Neural cell (in vitro differentiated cells): ENCODE measurements at regions not wholly inside any gene's neighbourhood (a gene's known extent, or its start where the extent isn't known, plus 50 kb on each side); places are given as distances from the start of the nearest gene placed in this dataset.

Source experiments
- H2AFZ ChIP-seq: fragments of 200-600, 300-800 bp; sonication (generic), shearing (Covaris generic); 2 replicates; pipeline ENCODE4 v1.6.0; 2014; ENCODE audit warnings: low read depth, mild to moderate bottlenecking, antibody characterized with exemption, low read length, moderate library complexity
- H3F3A ChIP-seq: fragments of 200-600 bp; shearing (Covaris generic); 2 replicates; pipeline ENCODE4 v1.6.1; 2016; ENCODE audit warnings: mild to moderate bottlenecking, moderate library complexity, mixed read lengths, antibody characterized with exemption, low read length; ENCODE audit not compliant: insufficient read depth, poor library complexity, severe bottlenecking
- H3K27ac ChIP-seq: fragments of 200-600, 300-800 bp; sonication (generic), shearing (Covaris generic); 2 replicates; pipeline ENCODE4 v1.5.1; 2014; ENCODE audit warnings: mild to moderate bottlenecking, low read length, moderate library complexity
- H3K27me3 ChIP-seq: fragments of 300-800, 200-600 bp; sonication (generic), shearing (Covaris generic); 2 replicates; pipeline ENCODE4 v1.6.0; 2014; ENCODE audit warnings: mild to moderate bottlenecking, low read depth, low read length, moderate library complexity; ENCODE audit not compliant: insufficient read depth
- H3K36me3 ChIP-seq: fragments of 300-800, 200-600 bp; sonication (generic), shearing (Covaris generic); 2 replicates; pipeline ENCODE4 v1.5.1; 2014; ENCODE audit warnings: mild to moderate bottlenecking, antibody characterized with exemption, low read length, moderate library complexity; ENCODE audit not compliant: insufficient read depth
- H3K4me2 ChIP-seq: fragments of 300-800, 200-600 bp; sonication (generic), shearing (Covaris generic); 2 replicates; pipeline ENCODE4 v1.6.0; 2014; ENCODE audit warnings: mild to moderate bottlenecking, low read length
- H3K4me3 ChIP-seq: fragments of 300-800, 200-600 bp; sonication (generic), shearing (Covaris generic); 2 replicates; pipeline ENCODE4 v1.5.1; 2014; ENCODE audit warnings: mild to moderate bottlenecking, low read length, moderate library complexity
- H3K79me2 ChIP-seq: fragments of 200-600 bp; shearing (Covaris generic); replicated peaks from 2 replicates; pipeline ENCODE4 v1.6.0; 2014; ENCODE audit warnings: mild to moderate bottlenecking, low read length, moderate library complexity; ENCODE audit not compliant: insufficient read depth
- H3K9ac ChIP-seq: fragments of 300-800, 200-600 bp; sonication (generic), shearing (Covaris generic); 2 replicates; pipeline ENCODE4 v1.6.1; 2016; ENCODE audit warnings: mild to moderate bottlenecking, low read length, mixed read lengths
- H3K9me2 ChIP-seq: fragments of 200-600 bp; shearing (Covaris generic); 2 replicates; pipeline ENCODE4 v1.6.1; 2016; ENCODE audit warnings: mild to moderate bottlenecking, low read length, mixed read lengths; ENCODE audit not compliant: insufficient read depth
- H3K9me3 ChIP-seq: fragments of 200-600, 300-800 bp; sonication (generic), shearing (Covaris generic); 2 replicates; pipeline ENCODE4 v1.6.1; 2016; ENCODE audit warnings: mild to moderate bottlenecking, mixed run types, low read length, moderate library complexity, mixed read lengths
- H4K20me1 ChIP-seq: fragments of 200-600 bp; shearing (Covaris generic); 2 replicates; pipeline ENCODE4 v1.6.1; 2016; ENCODE audit warnings: mild to moderate bottlenecking, mixed run types; ENCODE audit not compliant: insufficient read depth
- CTCF ChIP-seq: fragments of 450-650 bp; IDR thresholded peaks from 2 replicates; pipeline ENCODE4 v1.5.1; 2014; ENCODE audit warnings: antibody characterized with exemption, mild to moderate bottlenecking, moderate library complexity; ENCODE audit not compliant: poor library complexity, severe bottlenecking
- EP300 ChIP-seq: fragments of 450-650 bp; conservative IDR thresholded peaks from 2 replicates; pipeline ENCODE4 v1.6.1; 2014; ENCODE audit warnings: antibody characterized with exemption, mild to moderate bottlenecking, moderate library complexity; ENCODE audit not compliant: poor library complexity, severe bottlenecking
- EZH2 ChIP-seq: fragments of 200-600, 300-800 bp; shearing (Covaris generic), sonication (generic); IDR thresholded peaks from 2 replicates; pipeline ENCODE4 v1.6.1; 2014; ENCODE audit warnings: antibody characterized with exemption, low read length, borderline replicate concordance, mild to moderate bottlenecking; ENCODE audit not compliant: insufficient read depth, poor library complexity, severe bottlenecking
- MXI1 ChIP-seq: fragments of 450-650 bp; conservative IDR thresholded peaks from 2 replicates; pipeline ENCODE4 v1.6.1; 2014; ENCODE audit warnings: antibody characterized with exemption, mild to moderate bottlenecking; ENCODE audit not compliant: poor library complexity, severe bottlenecking
- POLR2AphosphoS5 ChIP-seq: IDR thresholded peaks from 2 replicates; pipeline ENCODE4 v1.6.1; 2012
- RAD21 ChIP-seq: fragments of 450-650 bp; conservative IDR thresholded peaks from 2 replicates; pipeline ENCODE4 v1.6.1; 2014; ENCODE audit warnings: antibody characterized with exemption, mild to moderate bottlenecking, moderate library complexity
- REST ChIP-seq: IDR thresholded peaks from 2 replicates; pipeline ENCODE4 v1.6.1; 2012; ENCODE audit warnings: borderline replicate concordance
- SMC3 ChIP-seq: fragments of 450-650 bp; conservative IDR thresholded peaks from 2 replicates; pipeline ENCODE4 v1.6.1; 2014; ENCODE audit warnings: antibody characterized with exemption, mild to moderate bottlenecking, moderate library complexity; ENCODE audit not compliant: poor library complexity
- TAF1 ChIP-seq: IDR thresholded peaks from 2 replicates; pipeline ENCODE4 v1.6.1; 2012; ENCODE audit warnings: low read depth

DNA sequence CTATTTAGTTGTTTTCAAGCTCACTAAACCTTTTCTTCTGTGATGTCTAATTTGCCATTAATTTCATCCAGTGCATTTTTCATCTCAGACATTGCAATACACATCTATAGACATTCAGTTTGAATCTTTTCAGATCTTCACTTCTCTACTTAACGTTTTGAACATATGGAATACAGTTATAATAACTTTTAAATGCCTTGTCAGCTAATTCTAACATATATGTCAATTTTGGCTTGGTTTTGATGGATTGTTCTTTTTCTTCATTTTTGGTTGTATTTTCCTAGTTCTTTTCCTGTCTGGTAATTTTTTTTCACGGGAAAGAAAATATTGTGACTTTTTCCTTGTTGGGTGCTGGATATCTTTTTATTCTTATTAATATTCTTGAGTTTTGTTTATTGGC, 215.3 kb downstream of the ATP23 start:
- H3K27ac ChIP-seq, result no peak overlapping the region
- no peak for TF ChIP-seq EZH2
- TF ChIP-seq CTCF, result no peak
- no peak for TF ChIP-seq RAD21
- no peak for TF ChIP-seq SMC3
- TF ChIP-seq EP300, result no peak
- TF ChIP-seq TAF1, result no peak
- no peak for TF ChIP-seq REST
- no peaks in the 10 kb centered on the region for H3K9me2 ChIP-seq
- no peaks in the 10 kb centered on the region for H3K36me3 ChIP-seq
- no peaks in the 10 kb centered on the region for H3K27me3 ChIP-seq
- H3K79me2 ChIP-seq, result no peaks in the 10 kb centered on the region
- H3K4me2 ChIP-seq, result no peak overlapping the region
- no peak overlapping the region for H3K4me3 ChIP-seq
- H4K20me1 ChIP-seq, result no peaks in the 10 kb centered on the region
- no peak overlapping the region for H3K9ac ChIP-seq
- H3K9me3 ChIP-seq, result no peaks in the 10 kb centered on the region
- H3F3A ChIP-seq, result no peaks in the 10 kb centered on the region
- H2AFZ ChIP-seq, result no peak overlapping the region

- Histone ChIP-seq H3K9me2 (no peaks in the 10 kb centered on the region), H3K4me3 (no peak overlapping the region), H3K27me3 (no peaks in the 10 kb centered on the region), H3K9me3 (no peaks in the 10 kb centered on the region), H3K36me3 (no peaks in the 10 kb centered on the region), H3K27ac (no peak overlapping the region), H3K4me2 (no peak overlapping the region), H4K20me1 (no peaks in the 10 kb centered on the region), H2AFZ (no peak overlapping the region), H3F3A (no peaks in the 10 kb centered on the region), H3K79me2 (no peaks in the 10 kb centered on the region), H3K9ac (no peak overlapping the region)
- TF ChIP-seq CTCF (no peak), POLR2AphosphoS5 (no peak), RAD21 (no peak), TAF1 (no peak), EZH2 (no peak), MXI1 (no peak), REST (no peak), EP300 (no peak), SMC3 (no peak)
Measured at GRCh38 chr12:58159941-58160340, 218.6 kb downstream of the ATP23 start.
